MM.1S (cell line): ENCODE measurements at regions not wholly inside any gene's neighbourhood (a gene's known extent, or its start where the extent isn't known, plus 50 kb on each side); places are given as distances from the start of the nearest gene placed in this dataset.

ENCODE experiments used
- EZH2 ChIP-seq: fragments of 300-600 bp; sonication (generic); optimal IDR thresholded peaks from 2 replicates; pipeline ENCODE3; 2017; ENCODE audit warnings: low read depth, mild to moderate bottlenecking, antibody characterized with exemption, low read length, mixed read lengths
- TF ChIP-seq, protein P1 (sequence below): fragments of 300-600 bp; sonication (generic); IDR thresholded peaks from 2 replicates; pipeline ENCODE4 v1.5.1; 2016; ENCODE audit warnings: antibody characterized with exemption, low read length, mixed read lengths

DNA sequence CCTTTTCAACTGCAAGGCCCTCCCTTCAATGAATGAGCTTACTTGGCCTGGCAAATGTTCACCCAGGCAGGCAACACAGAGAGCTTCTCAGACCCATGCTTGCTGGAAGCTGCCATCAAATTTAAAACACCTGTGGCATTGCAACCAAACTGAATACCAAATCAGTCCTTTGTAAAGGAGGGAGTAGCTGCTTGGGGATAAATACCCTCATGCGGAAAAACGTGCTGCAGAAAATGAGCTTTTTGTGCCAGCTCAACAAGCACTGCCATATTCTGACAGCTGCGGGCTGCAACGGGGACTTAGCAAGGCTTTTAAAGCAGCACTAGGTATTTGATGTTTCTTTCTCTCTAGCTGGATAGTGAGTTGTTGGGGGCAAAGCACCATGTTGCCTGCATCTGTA, 119.7 kb downstream of the PLPPR4 start:
- no peak for TF ChIP-seq EZH2
- TF ChIP-seq, protein P1, sequence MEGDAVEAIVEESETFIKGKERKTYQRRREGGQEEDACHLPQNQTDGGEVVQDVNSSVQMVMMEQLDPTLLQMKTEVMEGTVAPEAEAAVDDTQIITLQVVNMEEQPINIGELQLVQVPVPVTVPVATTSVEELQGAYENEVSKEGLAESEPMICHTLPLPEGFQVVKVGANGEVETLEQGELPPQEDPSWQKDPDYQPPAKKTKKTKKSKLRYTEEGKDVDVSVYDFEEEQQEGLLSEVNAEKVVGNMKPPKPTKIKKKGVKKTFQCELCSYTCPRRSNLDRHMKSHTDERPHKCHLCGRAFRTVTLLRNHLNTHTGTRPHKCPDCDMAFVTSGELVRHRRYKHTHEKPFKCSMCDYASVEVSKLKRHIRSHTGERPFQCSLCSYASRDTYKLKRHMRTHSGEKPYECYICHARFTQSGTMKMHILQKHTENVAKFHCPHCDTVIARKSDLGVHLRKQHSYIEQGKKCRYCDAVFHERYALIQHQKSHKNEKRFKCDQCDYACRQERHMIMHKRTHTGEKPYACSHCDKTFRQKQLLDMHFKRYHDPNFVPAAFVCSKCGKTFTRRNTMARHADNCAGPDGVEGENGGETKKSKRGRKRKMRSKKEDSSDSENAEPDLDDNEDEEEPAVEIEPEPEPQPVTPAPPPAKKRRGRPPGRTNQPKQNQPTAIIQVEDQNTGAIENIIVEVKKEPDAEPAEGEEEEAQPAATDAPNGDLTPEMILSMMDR: no peak
